KMS-11 (cell line): ENCODE measurements at regions not wholly inside any gene's neighbourhood (a gene's known extent, or its start where the extent isn't known, plus 50 kb on each side); places are given as distances from the start of the nearest gene placed in this dataset.

ENCODE experiments used
- H2AFZ ChIP-seq: fragments of 200-600 bp; sonication (generic); 2 replicates; pipeline ENCODE4 v1.6.1; 2016; ENCODE audit warnings: antibody characterized with exemption, mixed run types, low read depth
- H3K27ac ChIP-seq: fragments of 200-600 bp; sonication (generic); 2 replicates; pipeline ENCODE4 v1.6.1; 2016; ENCODE audit warnings: mild to moderate bottlenecking, mixed run types
- H3K27me3 ChIP-seq: fragments of 200-600 bp; sonication (generic); 2 replicates; pipeline ENCODE4 v1.6.1; 2017; ENCODE audit warnings: mild to moderate bottlenecking, low read depth, mixed run types, moderate library complexity; ENCODE audit not compliant: insufficient read depth
- H3K36me3 ChIP-seq: fragments of 200-600 bp; sonication (generic); 2 replicates; pipeline ENCODE4 v1.6.1; 2017; ENCODE audit warnings: mild to moderate bottlenecking, mixed run types; ENCODE audit not compliant: insufficient read depth
- H3K4me1 ChIP-seq: fragments of 200-600 bp; sonication (generic); 2 replicates; pipeline ENCODE4 v1.6.1; 2016; ENCODE audit warnings: mild to moderate bottlenecking, low read depth, mixed run types; ENCODE audit not compliant: poor library complexity, severe bottlenecking
- H3K4me2 ChIP-seq: fragments of 200-600 bp; sonication (generic); 2 replicates; pipeline ENCODE4 v1.7.0; 2016; ENCODE audit warnings: mild to moderate bottlenecking, mixed run types
- H3K4me3 ChIP-seq: fragments of 200-600 bp; sonication (generic); IDR thresholded peaks from 2 replicates; pipeline ENCODE4 v1.6.1; 2017; ENCODE audit warnings: low read depth, low read length, mixed read lengths; ENCODE audit not compliant: insufficient read depth
- H3K79me2 ChIP-seq: fragments of 200-600 bp; sonication (generic); 2 replicates; pipeline ENCODE4 v1.6.1; 2016; ENCODE audit warnings: low read depth, mixed run types; ENCODE audit not compliant: insufficient read depth
- H3K9ac ChIP-seq: fragments of 200-600 bp; sonication (generic); 2 replicates; pipeline ENCODE4 v1.6.1; 2016; ENCODE audit warnings: mild to moderate bottlenecking, mixed run types
- H4K20me1 ChIP-seq: fragments of 200-600 bp; sonication (generic); 2 replicates; pipeline ENCODE4 v1.6.1; 2016; ENCODE audit warnings: mild to moderate bottlenecking, mixed run types; ENCODE audit not compliant: insufficient read depth
- CTCF ChIP-seq: fragments of 200-600 bp; sonication (generic); conservative IDR thresholded peaks from 2 replicates; pipeline ENCODE4 v1.6.1; 2017; ENCODE audit warnings: low read depth, mild to moderate bottlenecking, antibody characterized with exemption, low read length, moderate library complexity, mixed read lengths

DNA sequence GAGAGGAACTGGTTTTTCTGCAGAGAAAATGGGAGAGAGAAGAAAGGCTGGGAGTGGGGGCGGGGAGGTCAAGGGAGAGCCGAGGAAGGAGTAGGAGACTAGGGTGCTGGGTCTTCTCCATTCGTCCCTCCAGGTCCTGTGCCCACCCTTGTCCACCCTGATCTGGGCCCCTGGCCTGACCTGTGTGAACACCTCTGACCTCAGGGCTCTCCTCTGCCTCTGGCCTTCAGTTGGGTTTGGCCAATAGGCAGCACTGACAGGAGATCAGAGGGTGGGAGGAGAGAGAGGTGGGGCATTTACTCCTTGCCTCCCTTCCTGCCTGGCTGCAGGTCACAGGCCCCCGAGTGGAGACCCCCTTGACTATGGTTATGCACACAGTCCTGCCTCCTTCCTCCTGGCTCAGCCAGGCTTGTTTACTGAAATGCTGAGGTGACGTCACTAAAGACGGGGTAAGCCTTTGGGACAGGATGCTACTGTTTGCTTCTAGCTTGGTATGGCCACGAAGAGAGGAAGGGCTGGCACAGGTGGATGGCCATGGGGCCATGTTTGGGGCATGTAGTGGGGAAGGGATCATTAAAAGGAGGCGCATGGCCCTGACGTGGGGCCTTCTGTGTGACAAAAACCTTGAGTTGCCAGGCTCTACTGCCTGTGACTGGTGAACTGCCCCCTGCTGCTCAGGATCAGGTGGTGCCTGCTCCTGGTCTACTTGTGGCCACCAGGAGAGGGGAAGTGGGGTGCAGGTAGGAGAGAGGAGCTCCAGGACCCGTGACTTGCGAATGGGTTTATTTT lies 248.7 kb upstream of the CSF3R start:
- H3K4me2 ChIP-seq: no peak overlapping the region
- no peaks in the 10 kb centered on the region for H4K20me1 ChIP-seq
- peaks cover 20% of the 10 kb centered on the region; the same call in 1 of the 2 replicates for H3K27me3 ChIP-seq
- no peak overlapping the region for H3K4me3 ChIP-seq
- no peaks in the 10 kb centered on the region for H3K36me3 ChIP-seq
- H3K9ac ChIP-seq: no peak overlapping the region
- TF ChIP-seq CTCF: no peak
- no peak overlapping the region for H2AFZ ChIP-seq
- no peaks in the 10 kb centered on the region for H3K4me1 ChIP-seq
- no peak overlapping the region for H3K27ac ChIP-seq
- H3K79me2 ChIP-seq: no peaks in the 10 kb centered on the region

DNA sequence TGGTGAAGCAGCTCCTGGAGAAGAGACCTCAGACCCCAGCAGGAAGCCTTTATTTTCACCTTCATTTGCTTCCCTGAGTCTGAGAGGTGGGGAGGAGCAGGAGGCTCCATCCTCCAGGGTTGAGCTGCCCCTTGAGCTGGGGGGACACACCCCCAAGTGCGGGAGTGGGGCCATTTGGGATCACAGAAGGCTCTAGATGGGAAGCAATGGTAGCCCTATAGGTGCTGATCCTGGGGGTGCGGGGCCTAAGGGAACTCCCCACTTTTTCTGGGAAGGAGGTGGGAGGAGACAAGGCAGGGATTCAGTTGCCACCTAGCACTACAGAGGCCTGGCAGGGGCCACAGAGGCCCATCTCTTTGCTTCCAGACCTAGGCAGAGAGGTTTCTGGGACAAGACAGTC lies 247.9 kb upstream of the CSF3R start:
- peaks cover 16% of the 10 kb centered on the region; the same call in 1 of the 2 replicates for H3K27me3 ChIP-seq
- no peak overlapping the region for H3K4me2 ChIP-seq
- H2AFZ ChIP-seq: no peak overlapping the region
- H3K79me2 ChIP-seq: no peaks in the 10 kb centered on the region
- no peak overlapping the region for H3K27ac ChIP-seq
- no peaks in the 10 kb centered on the region for H4K20me1 ChIP-seq
- no peak overlapping the region for H3K4me3 ChIP-seq
- no peaks in the 10 kb centered on the region for H3K36me3 ChIP-seq
- no peak overlapping the region for H3K9ac ChIP-seq
- no peaks in the 10 kb centered on the region for H3K4me1 ChIP-seq
- no peak for TF ChIP-seq CTCF

DNA sequence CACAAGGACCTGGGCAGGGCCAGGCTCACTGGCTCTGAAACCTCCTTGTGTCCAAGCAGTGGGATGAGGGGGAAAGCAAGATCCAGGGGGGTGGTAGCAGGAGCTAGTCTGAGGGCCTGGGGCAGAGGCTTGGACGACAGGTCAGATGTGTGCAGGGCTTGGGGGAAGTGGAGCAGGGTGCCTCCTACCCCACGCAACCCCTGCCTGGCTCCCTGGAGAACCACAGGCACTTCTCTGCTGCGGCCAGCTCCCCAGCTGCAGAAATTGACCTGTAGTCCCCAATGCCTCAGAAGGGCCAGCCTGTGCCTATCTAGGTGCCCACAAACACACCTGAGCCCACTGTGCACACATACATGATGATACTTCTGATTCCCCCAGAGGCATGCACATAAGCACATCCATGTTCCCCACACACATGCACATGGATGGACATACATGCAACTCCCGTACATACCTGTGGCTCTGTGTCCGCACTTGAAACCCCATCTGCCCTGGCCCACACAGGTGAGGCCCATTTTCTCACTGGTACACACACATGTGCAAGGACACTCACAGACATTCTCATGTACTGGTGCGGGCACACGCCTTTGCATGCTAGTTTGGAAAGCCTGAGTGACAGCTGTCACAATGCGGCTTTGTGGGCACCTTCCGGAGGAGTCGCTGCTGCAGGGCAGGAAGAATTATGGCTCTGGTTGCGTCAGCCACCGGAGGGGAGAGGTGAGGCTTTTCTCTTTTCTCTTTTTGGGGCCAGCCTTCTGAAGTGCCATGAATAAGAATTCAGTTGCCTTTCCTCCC lies 247.2 kb upstream of the CSF3R start:
- no peak overlapping the region for H3K4me2 ChIP-seq
- H3K4me1 ChIP-seq: no peaks in the 10 kb centered on the region
- H3K9ac ChIP-seq: no peak overlapping the region
- H3K27ac ChIP-seq: no peak overlapping the region
- H3K36me3 ChIP-seq: no peaks in the 10 kb centered on the region
- H3K4me3 ChIP-seq: no peak overlapping the region
- no peak overlapping the region for H2AFZ ChIP-seq
- TF ChIP-seq CTCF: no peak
- no peaks in the 10 kb centered on the region for H3K79me2 ChIP-seq
- H4K20me1 ChIP-seq: no peaks in the 10 kb centered on the region
- H3K27me3 ChIP-seq: peaks cover 21% of the 10 kb centered on the region; the same call in 1 of the 2 replicates

DNA sequence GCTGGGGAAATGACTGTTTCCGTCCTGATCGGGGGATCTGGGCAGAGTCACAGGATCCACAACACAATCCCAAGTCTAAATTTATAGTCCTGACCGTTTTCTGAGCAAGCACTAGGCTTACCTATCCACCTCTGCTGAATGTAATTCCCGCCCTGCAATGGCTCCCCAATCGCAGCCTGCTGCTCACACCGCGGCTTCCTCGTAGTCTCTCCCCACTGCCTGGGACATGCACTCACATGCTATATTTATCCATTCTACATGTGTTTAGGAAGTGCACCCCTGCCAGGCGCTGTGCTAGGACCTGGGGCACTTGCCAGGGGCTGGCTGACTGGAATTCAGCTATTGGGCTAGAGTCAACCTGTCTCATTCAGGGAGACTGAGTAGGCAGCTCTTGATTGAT lies 246.6 kb upstream of the CSF3R start:
- Histone ChIP-seq H3K4me2 (no peak overlapping the region), H4K20me1 (no peaks in the 10 kb centered on the region), H3K9ac (no peak overlapping the region), H3K36me3 (no peaks in the 10 kb centered on the region), H3K27me3 (peaks cover 24% of the 10 kb centered on the region; the same call in 1 of the 2 replicates), H3K79me2 (no peaks in the 10 kb centered on the region), H2AFZ (no peak overlapping the region), H3K4me1 (no peaks in the 10 kb centered on the region), H3K4me3 (no peak overlapping the region), H3K27ac (no peak overlapping the region)
- TF ChIP-seq CTCF: no peak
